Tibial nerve (tissue), 4 donors: ENCODE measurements at regions not wholly inside any gene's neighbourhood (a gene's known extent, or its start where the extent isn't known, plus 50 kb on each side); places are given as distances from the start of the nearest gene placed in this dataset.

Experiments used
- DNase-seq, 2 donors: peaks; one replicate each; pipeline ENCODE4 v3.0.0-alpha.2; 2019; ENCODE audit warnings: low spot score in 2 of 2
- H3K27ac ChIP-seq, 4 donors: fragments of 200-600 bp; sonication (generic) in 3 of 4; one replicate each; pipeline ENCODE4 v1.5.1; 2017 to 2019; ENCODE audit warnings: mild to moderate bottlenecking in 1 of 4
- H3K27me3 ChIP-seq, 2 donors: fragments of 200-600 bp; sonication (generic) in 1 of 2; one replicate each; pipeline versions ENCODE4 v1.5.1 to v1.6.0; 2017 to 2019
- H3K36me3 ChIP-seq, 3 donors: fragments of 200-600 bp; sonication (generic); one replicate each; pipeline ENCODE4 v1.5.1; 2018 to 2019
- H3K4me1 ChIP-seq, 4 donors: fragments of 200-600 bp; sonication (generic) in 3 of 4; one replicate each; pipeline ENCODE4 v1.5.1; 2017 to 2019
- H3K4me3 ChIP-seq, 4 donors: fragments of 200-600 bp; sonication (generic) in 3 of 4; one replicate each; pipeline ENCODE4 v1.5.1; 2017 to 2019; ENCODE audit warnings: mild to moderate bottlenecking in 1 of 4, moderate library complexity in 1 of 4
- H3K9me3 ChIP-seq, 4 donors: fragments of 200-600 bp; sonication (generic) in 3 of 4; one replicate each; pipeline ENCODE4 v1.5.1; 2017 to 2019
- CTCF ChIP-seq, 5 experiments: fragments of 200-600 bp in 3 of 5; fragments of 450-650 bp in 2 of 5; sonication (generic) in 3 of 5; IDR thresholded peaks; one replicate each; pipeline ENCODE4 v1.5.1; 2016 to 2019; ENCODE audit warnings: antibody characterized with exemption in 5 of 5, mild to moderate bottlenecking in 3 of 5, moderate library complexity in 2 of 5
- EP300 ChIP-seq, 2 donors: sonication (generic); formaldehyde crosslinking; IDR thresholded peaks; one replicate each; pipeline ENCODE4 v1.6.1; 2017; ENCODE audit warnings: antibody characterized with exemption in 2 of 2, mild to moderate bottlenecking in 1 of 2
- POLR2A ChIP-seq, 2 donors: fragments of 450-650 bp; IDR thresholded peaks; one replicate each; pipeline ENCODE4 v1.6.1; 2017; ENCODE audit warnings: antibody characterized with exemption in 2 of 2, mild to moderate bottlenecking in 2 of 2, moderate library complexity in 2 of 2
- WGBS, 2 donors: methylation state at CpG; one replicate each; pipeline ENCODE4 v1.1.5; 2018; 5-methylcytosine and 5-hydroxymethylcytosine counted together

GRCh38 chr5:117805058-117805457, 1183.3 kb downstream of the DTWD2 start:
- TF ChIP-seq CTCF (IDR thresholded peaks at IDR 0.05), result no peak
- TF ChIP-seq POLR2A (IDR thresholded peaks at IDR 0.05), result no peak
- TF ChIP-seq EP300 (IDR thresholded peaks at IDR 0.05), result no peak
- Histone ChIP-seq H3K9me3 (no peaks in the 10 kb centered on the region), H3K4me3 (no peak overlapping the region), H3K27ac (no peak overlapping the region), H3K4me1 (no peaks in the 10 kb centered on the region), H3K27me3 (no peaks in the 10 kb centered on the region), H3K36me3 (no peaks in the 10 kb centered on the region)
- WGBS, 2 donors, result 56 to 74% methylated on average over 1 of the region's 1 CpG
- no peak for DNase-seq

- no peak overlapping the region for H3K4me3 ChIP-seq
- 56 to 71% methylated on average over 3 of the region's 3 CpGs for WGBS, 2 donors
- H3K4me1 ChIP-seq, result no peaks in the 10 kb centered on the region
- no peak overlapping the region for H3K27ac ChIP-seq
- no peak for DNase-seq
- H3K36me3 ChIP-seq, result no peaks in the 10 kb centered on the region
- H3K27me3 ChIP-seq, result no peaks in the 10 kb centered on the region
- no peaks in the 10 kb centered on the region for H3K9me3 ChIP-seq
- no peak for TF ChIP-seq EP300 (IDR thresholded peaks at IDR 0.05)
- no peak for TF ChIP-seq POLR2A (IDR thresholded peaks at IDR 0.05)
- no peak for TF ChIP-seq CTCF (IDR thresholded peaks at IDR 0.05)
Observed at GRCh38 chr5:117803533-117803932, 1184.8 kb downstream of the DTWD2 start.

- DNase-seq, result no peak
- WGBS, 2 donors, result 94 to 96% methylated on average over 4 of the region's 4 CpGs
- no peaks in the 10 kb centered on the region for H3K27me3 ChIP-seq
- no peaks in the 10 kb centered on the region for H3K36me3 ChIP-seq
- no peak overlapping the region for H3K27ac ChIP-seq
- no peaks in the 10 kb centered on the region for H3K4me1 ChIP-seq
- no peak overlapping the region for H3K4me3 ChIP-seq
- H3K9me3 ChIP-seq, result no peaks in the 10 kb centered on the region
- TF ChIP-seq POLR2A (IDR thresholded peaks at IDR 0.05) (no peak), CTCF (IDR thresholded peaks at IDR 0.05) (no peak), EP300 (IDR thresholded peaks at IDR 0.05) (no peak)
Observed at GRCh38 chr5:117801583-117801982, 1186.8 kb downstream of the DTWD2 start.

GRCh38 chr5:117800261-117800660, 1188.1 kb downstream of the DTWD2 start:
- no peaks in the 10 kb centered on the region for H3K9me3 ChIP-seq
- no peaks in the 10 kb centered on the region for H3K36me3 ChIP-seq
- TF ChIP-seq EP300 (IDR thresholded peaks at IDR 0.05) (no peak), CTCF (IDR thresholded peaks at IDR 0.05) (no peak), POLR2A (IDR thresholded peaks at IDR 0.05) (no peak)
- DNase-seq, result no peak
- no peak overlapping the region for H3K27ac ChIP-seq
- no peaks in the 10 kb centered on the region for H3K4me1 ChIP-seq
- no peak overlapping the region for H3K4me3 ChIP-seq
- no peaks in the 10 kb centered on the region for H3K27me3 ChIP-seq

GRCh38 chr5:117794847-117795246, 1193.5 kb downstream of the DTWD2 start:
- H3K4me1 ChIP-seq, result no peaks in the 10 kb centered on the region
- no peaks in the 10 kb centered on the region for H3K9me3 ChIP-seq
- no peak for DNase-seq
- H3K36me3 ChIP-seq, result no peaks in the 10 kb centered on the region
- H3K27me3 ChIP-seq, result no peaks in the 10 kb centered on the region
- WGBS, 2 donors, result 95 to 96% methylated on average over 3 of the region's 3 CpGs
- H3K27ac ChIP-seq, result no peak overlapping the region
- no peak for TF ChIP-seq EP300 (IDR thresholded peaks at IDR 0.05)
- TF ChIP-seq POLR2A (IDR thresholded peaks at IDR 0.05), result no peak
- TF ChIP-seq CTCF (IDR thresholded peaks at IDR 0.05), result no peak
- no peak overlapping the region for H3K4me3 ChIP-seq
